Progenitor cell of endocrine pancreas (in vitro differentiated cells): ENCODE measurements at regions not wholly inside any gene's neighbourhood (a gene's known extent, or its start where the extent isn't known, plus 50 kb on each side); places are given as distances from the start of the nearest gene placed in this dataset.

Source experiments
- DNase-seq: peaks from one replicate; pipeline ENCODE4 v3.0.0; 2021; ENCODE audit warnings: low spot score; ENCODE audit not compliant: unreplicated experiment
- H3K27ac Mint-ChIP-seq: 2 replicates; pipeline ENCODE4 v1.8.0; 2021; ENCODE audit warnings: mild to moderate bottlenecking, moderate library complexity, mixed read lengths
- H3K27me3 Mint-ChIP-seq: 2 replicates; pipeline ENCODE4 v1.8.0; 2021; ENCODE audit warnings: mixed read lengths
- H3K36me3 Mint-ChIP-seq: 2 replicates; pipeline ENCODE4 v1.8.0; 2022; ENCODE audit warnings: mixed read lengths; ENCODE audit not compliant: insufficient read depth
- H3K4me1 Mint-ChIP-seq: 2 replicates; pipeline ENCODE4 v1.8.0; 2021; ENCODE audit warnings: low read depth, mixed read lengths
- H3K4me3 Mint-ChIP-seq: 2 replicates; pipeline ENCODE4 v1.8.0; 2021; ENCODE audit warnings: low read depth, mild to moderate bottlenecking, moderate library complexity, mixed read lengths
- H3K9me3 Mint-ChIP-seq: 2 replicates; pipeline ENCODE4 v1.8.0; 2021; ENCODE audit warnings: low read depth, mixed read lengths
- CTCF ChIP-seq: fragments of 200-600 bp; sonication (generic); IDR thresholded peaks from one replicate; pipeline ENCODE4 v1.5.0; 2021; ENCODE audit warnings: antibody characterized with exemption, mild to moderate bottlenecking; ENCODE audit not compliant: unreplicated experiment

- H3K9me3 Mint-ChIP-seq = no peaks in the 10 kb centered on the region
- peaks cover 12% of the 10 kb centered on the region for H3K4me1 Mint-ChIP-seq
- H3K27me3 Mint-ChIP-seq = peaks cover 92% of the 10 kb centered on the region
- no peak for TF ChIP-seq CTCF
- no peak overlapping the region for H3K27ac Mint-ChIP-seq
- no peaks in the 10 kb centered on the region for H3K36me3 Mint-ChIP-seq
- H3K4me3 Mint-ChIP-seq = no peak overlapping the region
- no peak for DNase-seq
Observed at GRCh38 chr5:88393716-88394535, 125.3 kb upstream of the TMEM161B start.

DNA sequence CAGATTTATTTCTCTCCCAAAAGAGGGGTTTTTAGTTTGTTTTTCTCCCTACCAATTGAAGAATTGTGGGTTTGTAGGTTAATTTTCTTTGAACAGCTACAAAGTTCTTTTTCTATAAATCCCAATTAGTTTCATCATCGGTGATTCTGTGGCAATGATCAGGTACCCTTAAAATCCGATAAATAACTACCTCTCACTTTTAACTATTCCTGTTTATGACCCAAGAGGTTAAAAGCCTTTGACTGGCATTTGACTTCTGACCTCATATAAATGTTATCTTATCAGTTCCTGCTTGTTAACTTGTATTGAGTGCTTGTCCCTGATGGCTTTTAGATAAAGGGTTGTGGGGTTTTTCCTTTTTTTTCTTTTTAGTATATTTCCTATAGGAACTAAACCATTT lies 124.4 kb upstream of the TMEM161B start:
- H3K4me1 Mint-ChIP-seq = peaks cover 12% of the 10 kb centered on the region
- H3K27ac Mint-ChIP-seq = no peak overlapping the region
- H3K36me3 Mint-ChIP-seq = no peaks in the 10 kb centered on the region
- H3K9me3 Mint-ChIP-seq = no peaks in the 10 kb centered on the region
- H3K27me3 Mint-ChIP-seq = peaks cover 93% of the 10 kb centered on the region
- H3K4me3 Mint-ChIP-seq = no peak overlapping the region
- TF ChIP-seq CTCF = no peak
- no peak for DNase-seq

GRCh38 chr5:88391991-88392390 lies 123.3 kb upstream of the TMEM161B start:
- H3K9me3 Mint-ChIP-seq = no peaks in the 10 kb centered on the region
- no peak overlapping the region for H3K4me3 Mint-ChIP-seq

DNA sequence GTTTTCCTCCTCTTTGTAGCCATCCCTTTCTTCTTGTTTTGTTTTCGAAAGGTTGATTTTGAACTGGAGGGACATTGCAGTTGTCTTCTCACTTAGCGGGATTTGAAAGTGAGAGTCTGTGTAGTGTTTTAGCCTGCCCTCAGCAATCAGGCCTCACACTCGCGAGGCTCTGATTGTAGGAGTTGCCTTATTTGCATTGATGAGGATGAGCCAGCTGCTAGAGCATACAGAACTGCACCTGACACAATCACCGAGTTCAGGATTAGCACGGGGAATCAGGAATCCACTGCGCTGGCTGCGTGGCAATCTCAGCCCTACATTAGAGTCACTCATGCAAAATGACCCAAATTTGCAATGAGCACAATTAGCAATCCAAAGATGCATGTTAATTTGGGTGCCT lies 122.5 kb upstream of the TMEM161B start:
- TF ChIP-seq CTCF = no peak
- DNase-seq = no peak
- peaks cover 92% of the 10 kb centered on the region for H3K27me3 Mint-ChIP-seq
- H3K27ac Mint-ChIP-seq = no peak overlapping the region
- no peaks in the 10 kb centered on the region for H3K36me3 Mint-ChIP-seq
- peaks cover 8% of the 10 kb centered on the region for H3K4me1 Mint-ChIP-seq
- H3K9me3 Mint-ChIP-seq = no peaks in the 10 kb centered on the region
- no peak overlapping the region for H3K4me3 Mint-ChIP-seq

More at GRCh38 chr5:88391991-88392390, 123.3 kb upstream of the TMEM161B start:
- Mint-ChIP-seq H3K4me1 (peaks cover 8% of the 10 kb centered on the region), H3K27me3 (peaks cover 92% of the 10 kb centered on the region), H3K36me3 (no peaks in the 10 kb centered on the region), H3K27ac (no peak overlapping the region)
- DNase-seq = no peak
- TF ChIP-seq CTCF = no peak

DNA sequence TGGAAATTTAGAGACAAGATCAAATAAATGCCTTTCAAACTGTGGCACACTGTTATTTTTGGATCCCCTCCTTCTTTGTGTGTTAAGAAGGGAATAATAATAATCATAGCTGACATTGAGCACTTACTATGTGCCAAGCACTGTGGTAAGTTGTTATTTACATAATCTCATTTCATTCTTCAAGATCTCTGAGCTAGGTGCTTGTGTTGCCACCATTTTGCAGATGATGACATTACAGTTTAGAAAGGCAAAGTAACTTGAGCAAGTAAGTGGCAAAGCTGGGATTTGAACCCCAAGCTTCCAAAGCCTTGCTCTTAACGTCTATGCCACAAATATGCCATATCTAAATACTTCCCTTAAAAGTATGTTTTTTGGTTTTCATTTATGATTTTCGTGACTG lies 121.8 kb upstream of the TMEM161B start:
- TF ChIP-seq CTCF = no peak
- Mint-ChIP-seq H3K9me3 (no peaks in the 10 kb centered on the region), H3K4me1 (peaks cover 8% of the 10 kb centered on the region), H3K27me3 (peaks cover 92% of the 10 kb centered on the region), H3K4me3 (no peak overlapping the region), H3K27ac (no peak overlapping the region), H3K36me3 (no peaks in the 10 kb centered on the region)
- no peak for DNase-seq
